ENCODE measurements at regions not wholly inside any gene's neighbourhood (a gene's known extent, or its start where the extent isn't known, plus 50 kb on each side); places are given as distances from the start of the nearest gene placed in this dataset.
A peak's percentile ranks its signal among the peaks of the same experiment; 100 is the strongest.

- no peak for DNase-seq
- no peak for FAIRE-seq
- intact Hi-C loops (cut with DNase I) = no loop called here
- TF ChIP-seq CTCF (IDR thresholded peaks at IDR 0.05; ENCODE audit: borderline replicate concordance, extremely low read depth, insufficient read depth) = no peak
- Histone ChIP-seq H3K4me3 (ENCODE audit: low read length in 3 of 3) (no peak overlapping the region), H3K9ac (ENCODE audit: low read length in 3 of 3) (no peak overlapping the region), H3K27me3 (ENCODE audit: control insufficient read depth, insufficient read depth, low read length) (no peaks in the 10 kb centered on the region), H3K27ac (ENCODE audit: low read depth in 2 of 2, low read length in 2 of 2) (no peak overlapping the region), H3K36me3 (ENCODE audit: control insufficient read depth in 2 of 3, insufficient read depth in 3 of 3, low read length in 3 of 3) (no peaks in the 10 kb centered on the region), H3K9me3 (ENCODE audit: control insufficient read depth in 2 of 3, insufficient read depth in 1 of 3, low read length in 3 of 3) (no peaks in the 10 kb centered on the region), H3K4me1 (ENCODE audit: control insufficient read depth in 2 of 3, insufficient read depth in 2 of 3, low read depth in 1 of 3, low read length in 3 of 3) (no peaks in the 10 kb centered on the region)
These were observed 1749.6 kb upstream of the FLRT2 start for GRCh38 chr14:83780321-83780720.

DNA sequence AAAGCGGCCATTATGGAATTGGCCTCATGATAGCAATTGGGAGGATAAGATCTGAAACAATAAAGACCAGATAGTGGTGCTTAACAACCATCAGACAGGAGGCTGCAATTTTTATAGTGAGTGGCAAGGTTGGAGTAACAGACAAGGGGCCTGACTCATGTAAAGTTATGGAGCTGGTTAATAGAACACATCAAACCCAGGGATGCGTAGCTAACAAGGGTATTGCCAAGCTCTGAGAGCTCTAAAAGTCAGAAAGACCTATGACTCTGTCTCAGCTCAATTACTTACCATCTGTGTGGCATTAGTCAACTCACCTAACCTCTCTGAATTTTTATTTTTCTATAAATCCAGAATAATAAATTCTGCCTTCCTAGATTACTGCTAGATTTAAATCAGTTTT, 1731.5 kb upstream of the FLRT2 start:
- peak in 2 of 5 donors; percentile 29 for DNase-seq
- H3K27me3 ChIP-seq (ENCODE audit: control insufficient read depth, insufficient read depth, low read length) = no peaks in the 10 kb centered on the region
- H3K4me1 ChIP-seq (ENCODE audit: control insufficient read depth in 2 of 3, insufficient read depth in 2 of 3, low read depth in 1 of 3, low read length in 3 of 3) = no peaks in the 10 kb centered on the region
- H3K36me3 ChIP-seq (ENCODE audit: control insufficient read depth in 2 of 3, insufficient read depth in 3 of 3, low read length in 3 of 3) = no peaks in the 10 kb centered on the region
- intact Hi-C loops (cut with DNase I) = no loop called here
- no peak overlapping the region for H3K4me3 ChIP-seq (ENCODE audit: low read length in 3 of 3)
- H3K27ac ChIP-seq (ENCODE audit: low read depth in 2 of 2, low read length in 2 of 2) = no peak overlapping the region
- FAIRE-seq = no peak
- TF ChIP-seq CTCF (IDR thresholded peaks at IDR 0.05; ENCODE audit: borderline replicate concordance, extremely low read depth, insufficient read depth) = no peak
- H3K9me3 ChIP-seq (ENCODE audit: control insufficient read depth in 2 of 3, insufficient read depth in 1 of 3, low read length in 3 of 3) = no peaks in the 10 kb centered on the region
- no peak overlapping the region for H3K9ac ChIP-seq (ENCODE audit: low read length in 3 of 3)

DNA sequence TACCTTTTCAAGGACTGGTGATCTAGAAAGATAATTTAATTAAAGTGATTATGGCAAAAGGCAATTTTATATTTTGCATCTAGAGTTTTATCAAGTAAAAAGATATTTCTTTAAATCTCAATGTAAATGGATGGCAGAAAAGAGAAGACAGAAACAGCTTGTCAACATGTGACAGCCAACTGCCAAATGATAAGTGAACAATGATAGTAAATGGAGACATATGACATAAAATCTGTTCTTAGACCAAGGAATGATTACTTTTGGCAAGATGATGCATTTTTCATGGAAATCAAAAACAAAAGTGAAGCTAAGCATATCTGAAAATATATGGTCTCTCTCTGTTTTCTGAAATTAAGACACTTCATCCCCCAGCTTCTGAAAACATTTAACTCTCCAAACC, 1730.7 kb upstream of the FLRT2 start:
- no peak overlapping the region for H3K4me3 ChIP-seq (ENCODE audit: low read length in 3 of 3)
- TF ChIP-seq CTCF (IDR thresholded peaks at IDR 0.05; ENCODE audit: borderline replicate concordance, extremely low read depth, insufficient read depth) = no peak
- FAIRE-seq (no peak), DNase-seq (no peak)
- H3K36me3 ChIP-seq (ENCODE audit: control insufficient read depth in 2 of 3, insufficient read depth in 3 of 3, low read length in 3 of 3) = no peaks in the 10 kb centered on the region
- no peaks in the 10 kb centered on the region for H3K9me3 ChIP-seq (ENCODE audit: control insufficient read depth in 2 of 3, insufficient read depth in 1 of 3, low read length in 3 of 3)
- no peaks in the 10 kb centered on the region for H3K27me3 ChIP-seq (ENCODE audit: control insufficient read depth, insufficient read depth, low read length)
- intact Hi-C loops (cut with DNase I) = no loop called here
- H3K27ac ChIP-seq (ENCODE audit: low read depth in 2 of 2, low read length in 2 of 2) = no peak overlapping the region
- no peak overlapping the region for H3K9ac ChIP-seq (ENCODE audit: low read length in 3 of 3)
- H3K4me1 ChIP-seq (ENCODE audit: control insufficient read depth in 2 of 3, insufficient read depth in 2 of 3, low read depth in 1 of 3, low read length in 3 of 3) = no peaks in the 10 kb centered on the region

GRCh38 chr14:83814896-83815295, 1715.0 kb upstream of the FLRT2 start:
- FAIRE-seq = no peak
- Histone ChIP-seq H3K36me3 (ENCODE audit: control insufficient read depth in 2 of 3, insufficient read depth in 3 of 3, low read length in 3 of 3) (no peaks in the 10 kb centered on the region), H3K4me1 (ENCODE audit: control insufficient read depth in 2 of 3, insufficient read depth in 2 of 3, low read depth in 1 of 3, low read length in 3 of 3) (no peaks in the 10 kb centered on the region), H3K9ac (ENCODE audit: low read length in 3 of 3) (no peak overlapping the region), H3K4me3 (ENCODE audit: low read length in 3 of 3) (no peak overlapping the region), H3K27ac (ENCODE audit: low read depth in 2 of 2, low read length in 2 of 2) (no peak overlapping the region), H3K27me3 (ENCODE audit: control insufficient read depth, insufficient read depth, low read length) (no peaks in the 10 kb centered on the region), H3K9me3 (ENCODE audit: control insufficient read depth in 2 of 3, insufficient read depth in 1 of 3, low read length in 3 of 3) (no peaks in the 10 kb centered on the region)
- DNase-seq = no peak
- intact Hi-C loops (cut with DNase I) = no loop called here
- TF ChIP-seq CTCF (IDR thresholded peaks at IDR 0.05; ENCODE audit: borderline replicate concordance, extremely low read depth, insufficient read depth) = no peak

Measured in kidney (tissue), 13 donors.